CD4-positive, alpha-beta T cell treated with Interleukin-17A for 4 hours (primary cell): ENCODE measurements at regions not wholly inside any gene's neighbourhood (a gene's known extent, or its start where the extent isn't known, plus 50 kb on each side); places are given as distances from the start of the nearest gene placed in this dataset.
"Not testable (repeated sequence)": the region's sequence is repeated elsewhere in the genome, so short reads cannot be mapped to it uniquely, and the experiment has no call there.

Experiments used
- DNase-seq: peaks from one replicate; pipeline ENCODE4 v3.0.0-alpha.2; 2020; ENCODE audit warnings: mixed read lengths

GRCh38 chr7:156024201-156024600 is 211.9 kb upstream of the SHH start:
- DNase-seq: no peak

DNA sequence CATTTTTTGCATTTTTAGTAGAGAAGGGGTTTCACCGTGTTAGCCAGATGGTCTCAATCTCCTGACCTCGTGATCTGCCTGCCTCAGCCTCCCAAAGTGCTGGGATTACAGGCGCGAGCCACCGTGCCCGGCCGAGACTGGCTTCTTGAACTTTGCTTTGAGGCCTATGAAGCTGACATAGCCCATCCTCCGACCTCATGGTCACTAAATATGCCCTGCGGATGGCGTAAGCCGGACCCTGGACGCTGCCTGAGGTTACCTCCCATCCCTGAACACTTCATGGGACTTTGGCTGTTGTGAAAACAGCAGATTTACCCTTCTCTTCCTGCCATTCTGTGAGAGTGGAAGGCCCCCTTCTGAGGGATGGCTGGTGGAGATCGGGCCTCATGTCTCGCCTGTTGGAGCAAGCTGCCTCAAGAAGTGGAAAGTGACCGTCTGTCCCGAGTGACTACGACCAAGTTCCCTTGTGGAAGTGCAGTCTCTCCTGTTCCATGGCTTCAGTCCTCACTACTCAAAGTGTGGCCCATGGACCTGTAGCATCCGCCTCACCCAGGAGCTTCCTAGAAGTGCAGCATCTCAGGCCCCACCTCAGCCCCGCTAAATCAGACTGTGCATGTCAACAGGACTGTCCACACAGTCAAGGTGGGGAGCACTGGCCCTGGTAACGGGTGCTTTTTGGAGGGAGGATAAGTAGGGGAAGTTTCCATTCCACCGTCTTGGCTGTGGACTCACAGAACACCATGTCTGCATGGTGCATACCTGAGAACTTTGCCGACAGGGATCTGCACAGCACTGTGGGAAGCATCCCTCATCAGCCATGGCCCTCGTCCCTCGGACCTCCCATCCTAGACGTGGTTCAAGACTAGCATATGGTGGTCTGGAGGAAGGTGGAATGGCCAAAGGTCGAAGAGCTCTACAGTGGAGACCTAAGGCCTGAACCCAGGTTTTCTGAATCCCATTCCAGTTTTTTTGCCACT is 210.5 kb upstream of the SHH start:
- DNase-seq: no peak

GRCh38 chr7:156021471-156021870 is 209.2 kb upstream of the SHH start:
- no peak for DNase-seq

DNA sequence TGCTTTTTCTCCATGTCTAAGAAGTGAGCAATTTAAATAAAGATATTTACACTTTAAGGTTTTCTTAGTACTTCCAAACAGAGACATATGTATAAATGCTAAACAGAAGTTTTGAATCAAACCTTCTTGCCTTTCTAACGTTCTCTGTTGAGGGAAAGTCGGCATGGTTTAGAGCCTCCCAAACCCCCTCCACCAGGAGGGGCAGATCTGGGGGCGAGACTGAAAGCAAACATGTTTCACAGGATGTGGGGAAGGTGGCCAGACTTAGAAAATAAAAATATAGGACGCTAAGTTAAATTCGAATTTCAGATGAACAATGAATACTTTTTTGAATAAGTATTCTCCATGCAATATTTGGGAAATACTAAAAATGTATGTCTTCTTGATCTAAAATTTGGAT is 208.3 kb upstream of the SHH start:
- no peak for DNase-seq

- DNase-seq: no peak
Observed at GRCh38 chr7:156019776-156020565, 207.7 kb upstream of the SHH start.

DNA sequence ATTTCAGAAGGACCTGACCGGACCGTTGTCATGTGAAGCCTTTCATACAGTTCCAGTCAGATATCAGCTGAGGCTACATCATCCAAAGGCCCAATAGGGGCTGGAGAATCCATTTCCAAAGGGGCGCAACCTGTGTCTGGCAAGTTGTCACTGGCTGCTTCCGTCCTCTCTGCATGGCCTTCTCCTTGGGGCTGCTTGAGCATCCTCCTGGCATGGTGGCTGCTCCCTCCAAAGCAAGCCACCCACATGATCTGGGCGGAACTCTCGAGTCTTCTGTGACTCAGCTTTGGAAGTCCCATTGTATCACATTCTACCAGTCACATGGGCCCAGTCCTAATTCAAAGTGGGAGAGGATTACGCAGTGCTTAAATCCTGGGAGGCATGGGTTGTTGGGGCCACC is 207.0 kb upstream of the SHH start:
- DNase-seq: no peak

GRCh38 chr7:156017916-156018700 is 205.8 kb upstream of the SHH start:
- DNase-seq: no peak

- no peak for DNase-seq
Observed at GRCh38 chr7:156017431-156017830, 205.2 kb upstream of the SHH start.

GRCh38 chr7:156015237-156016020 is 203.2 kb upstream of the SHH start:
- no peak for DNase-seq

- DNase-seq: no peak
Observed at GRCh38 chr7:156014808-156015207, 202.5 kb upstream of the SHH start.

- DNase-seq: no peak
Observed at GRCh38 chr7:156014201-156014600, 201.9 kb upstream of the SHH start.

DNA sequence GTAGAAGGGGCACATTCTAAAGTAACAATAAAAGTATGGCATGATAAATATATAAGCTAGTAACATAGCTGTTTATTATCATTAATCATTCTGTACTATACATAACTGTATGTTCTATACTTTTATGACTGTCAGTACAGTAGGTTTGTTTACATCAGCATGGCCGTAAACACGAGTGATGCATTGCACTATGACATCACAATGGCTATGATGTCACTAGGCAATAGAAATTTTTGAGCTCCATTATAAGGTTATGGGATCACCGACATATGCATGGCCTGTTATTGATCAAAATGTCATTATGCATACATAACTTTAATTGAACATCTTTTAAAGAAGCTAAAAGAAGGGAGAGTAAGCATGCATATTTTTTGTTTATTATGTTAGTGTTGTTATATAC is 200.1 kb upstream of the SHH start:
- no peak for DNase-seq

GRCh38 chr7:156009569-156009968 is 197.3 kb upstream of the SHH start:
- DNase-seq: no peak

DNA sequence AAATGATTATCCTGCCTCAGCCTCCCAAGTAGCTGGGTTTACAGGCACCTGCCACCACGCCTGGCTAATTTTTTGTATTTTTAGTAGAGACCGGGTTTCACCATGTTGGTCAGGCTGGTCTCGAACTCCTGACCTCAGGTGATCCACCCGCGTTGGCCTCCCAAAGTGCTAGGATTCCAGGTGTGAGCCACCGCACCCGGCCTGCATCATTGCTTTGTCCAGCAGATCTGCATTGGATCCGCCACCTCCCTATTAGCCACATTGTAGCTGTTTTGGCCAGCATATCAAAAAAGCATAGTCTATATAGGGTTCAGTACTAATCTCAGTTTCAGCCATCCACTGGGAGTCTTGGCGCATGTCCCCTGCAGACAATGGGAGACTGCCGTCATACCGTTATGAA is 194.6 kb upstream of the SHH start:
- DNase-seq: not testable (repeated sequence)

DNA sequence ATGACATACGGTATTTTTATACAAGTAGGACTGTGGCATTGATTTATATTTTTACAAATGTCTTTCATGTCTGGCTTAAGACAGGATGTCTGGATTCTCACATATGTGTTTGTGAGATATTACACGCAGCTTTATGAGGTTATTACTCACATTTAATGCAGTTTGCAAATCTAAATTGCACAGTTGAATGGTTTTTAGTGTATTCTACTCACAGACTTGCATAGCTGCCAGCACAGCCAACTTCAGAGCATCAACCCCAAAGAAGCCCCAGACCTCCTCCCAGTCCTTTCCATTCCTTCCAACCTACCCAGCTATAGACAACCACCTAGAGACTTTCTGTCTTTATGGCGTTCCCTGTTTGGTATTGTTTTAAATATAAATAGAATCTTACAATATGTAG is 193.8 kb upstream of the SHH start:
- no peak for DNase-seq

DNA sequence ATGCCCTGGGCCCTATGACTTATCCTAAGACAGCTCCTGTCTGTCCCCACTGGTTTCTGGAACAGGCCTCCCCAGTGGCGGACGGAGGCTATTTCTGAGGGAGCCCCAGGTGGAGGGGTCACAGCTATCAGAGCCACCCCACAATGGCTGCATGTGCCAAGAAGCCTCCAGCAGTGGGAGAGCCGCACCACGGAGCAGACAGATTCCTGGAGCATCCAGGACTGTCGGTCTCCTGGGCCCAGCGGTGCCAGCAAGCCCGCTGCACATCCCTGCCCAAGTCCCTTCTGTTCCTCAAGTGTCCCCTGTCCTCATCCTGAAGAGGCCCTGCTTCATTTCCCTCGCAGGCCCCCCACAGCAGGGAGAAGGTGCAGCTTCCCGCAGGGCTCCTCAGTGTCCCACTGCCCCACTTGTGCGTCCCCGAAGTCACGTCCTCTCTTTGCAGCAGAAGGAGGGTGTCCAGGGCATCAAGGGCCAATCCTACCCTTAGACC is 193.0 kb upstream of the SHH start:
- DNase-seq: no peak

GRCh38 chr7:156004265-156005201 is 192.3 kb upstream of the SHH start:
- no peak for DNase-seq

- DNase-seq: no peak
Observed at GRCh38 chr7:156003220-156004162, 191.2 kb upstream of the SHH start.

DNA sequence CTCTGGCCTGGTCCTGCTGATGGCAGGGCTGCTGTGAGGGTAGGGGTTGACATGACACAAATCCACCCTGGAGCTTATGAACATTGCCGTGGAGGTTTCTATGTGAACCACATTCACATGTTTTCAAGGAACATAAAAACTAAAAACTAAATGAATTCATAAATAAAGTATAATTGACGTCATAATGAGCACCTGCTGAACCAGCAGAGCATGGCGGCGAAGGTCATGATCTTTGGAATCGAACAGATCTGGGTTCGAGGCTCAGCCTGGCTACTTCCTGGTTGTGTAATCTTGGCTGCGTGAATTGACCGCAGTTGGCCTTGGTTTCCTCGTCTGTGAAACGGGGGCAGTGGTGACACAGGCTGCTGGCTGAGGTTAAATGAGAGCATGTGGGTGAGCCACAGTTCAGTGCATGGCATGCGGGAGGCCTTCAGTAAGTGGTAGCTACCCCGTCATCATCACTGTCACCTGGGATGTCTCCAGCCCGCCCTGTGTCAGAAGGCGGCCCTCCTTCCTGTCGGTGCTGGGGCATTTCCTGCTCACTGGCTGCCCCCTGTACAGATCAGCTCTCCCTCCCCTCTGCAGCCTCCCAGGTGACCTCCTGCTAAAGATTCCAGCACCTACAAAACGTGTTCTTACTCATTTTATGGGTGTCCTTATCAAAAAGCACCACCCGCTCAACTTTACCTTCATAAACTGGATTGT is 190.3 kb upstream of the SHH start:
- no peak for DNase-seq
